ENCODE measurements at regions not wholly inside any gene's neighbourhood (a gene's known extent, or its start where the extent isn't known, plus 50 kb on each side); places are given as distances from the start of the nearest gene placed in this dataset.

DNA sequence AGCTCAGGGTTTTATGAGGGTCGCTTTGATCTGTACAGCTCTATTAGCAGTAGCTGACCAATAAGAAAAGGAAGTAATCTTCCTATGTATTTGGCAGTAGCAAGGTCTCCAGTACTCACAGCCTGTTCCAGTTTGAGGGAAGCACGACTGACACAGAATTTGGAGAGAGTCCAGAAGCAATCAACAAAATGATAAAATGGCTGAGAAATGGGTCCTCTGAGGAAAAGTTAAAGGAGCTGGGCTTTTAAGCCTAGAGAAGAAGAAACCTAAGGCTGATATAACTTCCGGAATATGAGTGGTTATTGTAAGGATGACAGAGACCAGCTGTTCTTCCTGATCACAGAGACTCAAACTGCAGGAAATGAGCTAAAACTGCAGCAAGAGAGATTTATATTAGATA lies 382.8 kb downstream of the GPD2 start:
- no peaks in the 10 kb centered on the region for H3K27me3 ChIP-seq (replicated peaks; ENCODE audit: control insufficient read depth, insufficient read depth, low read length)
- no peaks in the 10 kb centered on the region for H3K9me3 ChIP-seq
- Mint-ChIP-seq H3K9me3 (ENCODE audit: unreplicated experiment) (no peaks in the 10 kb centered on the region), H3K36me3 (ENCODE audit: insufficient read depth, unreplicated experiment) (no peaks in the 10 kb centered on the region), H3K27ac (ENCODE audit: unreplicated experiment) (no peak overlapping the region), H3K4me3 (ENCODE audit: unreplicated experiment) (no peak overlapping the region), H3K4me1 (ENCODE audit: low read depth, unreplicated experiment) (no peaks in the 10 kb centered on the region), H3K27me3 (ENCODE audit: insufficient read depth, unreplicated experiment) (no peaks in the 10 kb centered on the region)
- intact Hi-C loops (cut with micrococcal nuclease; ENCODE audit: unreplicated experiment), result no loop called here
- TF ChIP-seq CTCF (IDR thresholded peaks at IDR 0.05; ENCODE audit: insufficient read depth in 1 of 2, low read depth in 1 of 2, low read length in 1 of 2, severe bottlenecking in 1 of 2, unreplicated experiment in 1 of 2), result no peak
- ChIA-PET POLR2A (no interaction called here), CTCF (no interaction called here)
- no peak overlapping the region for H3K4me3 ChIP-seq (ENCODE audit: low read depth, low read length)
- H3K4me1 ChIP-seq, result no peaks in the 10 kb centered on the region
- no TSS peak for BruUV-seq (replicated peaks)
- H3K36me3 ChIP-seq (ENCODE audit: control insufficient read depth, insufficient read depth, low read length), result no peaks in the 10 kb centered on the region
- DNase-seq, result no peak

GRCh38 chr2:156826341-156826933 lies 390.3 kb downstream of the GPD2 start:
- no peaks in the 10 kb centered on the region for H3K9me3 ChIP-seq
- TF ChIP-seq CTCF (IDR thresholded peaks at IDR 0.05; ENCODE audit: insufficient read depth in 1 of 2, low read depth in 1 of 2, low read length in 1 of 2, severe bottlenecking in 1 of 2, unreplicated experiment in 1 of 2), result no peak
- no peaks in the 10 kb centered on the region for H3K4me1 ChIP-seq
- H3K9me3 Mint-ChIP-seq (ENCODE audit: unreplicated experiment), result no peaks in the 10 kb centered on the region
- BruUV-seq (replicated peaks), result no TSS peak
- no peak overlapping the region for H3K4me3 Mint-ChIP-seq (ENCODE audit: unreplicated experiment)
- H3K4me3 ChIP-seq (ENCODE audit: low read depth, low read length), result no peak overlapping the region
- no peaks in the 10 kb centered on the region for H3K36me3 Mint-ChIP-seq (ENCODE audit: insufficient read depth, unreplicated experiment)
- ChIA-PET POLR2A (no interaction called here), CTCF (no interaction called here)
- DNase-seq, result no peak
- no peaks in the 10 kb centered on the region for H3K4me1 Mint-ChIP-seq (ENCODE audit: low read depth, unreplicated experiment)
- H3K36me3 ChIP-seq (ENCODE audit: control insufficient read depth, insufficient read depth, low read length), result no peaks in the 10 kb centered on the region
- intact Hi-C loops (cut with micrococcal nuclease; ENCODE audit: unreplicated experiment), result no loop called here
- peaks cover 2% of the 10 kb centered on the region for H3K27me3 Mint-ChIP-seq (ENCODE audit: insufficient read depth, unreplicated experiment)
- H3K27me3 ChIP-seq (replicated peaks; ENCODE audit: control insufficient read depth, insufficient read depth, low read length), result no peaks in the 10 kb centered on the region
- no peak overlapping the region for H3K27ac Mint-ChIP-seq (ENCODE audit: unreplicated experiment)

DNA sequence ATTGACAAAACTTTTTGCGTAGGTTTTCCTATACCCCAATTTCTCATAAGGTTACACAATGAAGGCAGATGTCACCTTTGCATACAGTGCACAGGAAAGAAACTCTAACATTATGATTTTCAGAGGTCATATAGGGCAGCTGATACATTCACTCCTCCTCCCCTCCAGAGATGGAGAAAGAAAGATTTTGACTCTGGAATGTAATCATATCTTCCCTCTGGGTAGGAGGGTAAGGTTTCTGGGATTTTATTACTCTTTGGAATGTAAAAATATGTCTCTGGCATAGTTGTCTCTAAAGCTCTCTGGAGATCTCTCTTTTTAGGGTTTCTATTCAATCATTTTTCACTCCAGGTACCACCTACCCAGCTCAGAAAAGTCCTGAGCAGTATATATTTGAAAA lies 398.3 kb downstream of the GPD2 start:
- H3K36me3 Mint-ChIP-seq (ENCODE audit: insufficient read depth, unreplicated experiment), result no peaks in the 10 kb centered on the region
- H3K4me3 ChIP-seq (ENCODE audit: low read depth, low read length), result no peak overlapping the region
- no peaks in the 10 kb centered on the region for H3K4me1 Mint-ChIP-seq (ENCODE audit: low read depth, unreplicated experiment)
- no peaks in the 10 kb centered on the region for H3K27me3 ChIP-seq (replicated peaks; ENCODE audit: control insufficient read depth, insufficient read depth, low read length)
- TF ChIP-seq CTCF (IDR thresholded peaks at IDR 0.05; ENCODE audit: insufficient read depth in 1 of 2, low read depth in 1 of 2, low read length in 1 of 2, severe bottlenecking in 1 of 2, unreplicated experiment in 1 of 2), result no peak
- intact Hi-C loops (cut with micrococcal nuclease; ENCODE audit: unreplicated experiment), result no loop called here
- H3K4me1 ChIP-seq, result peaks cover 6% of the 10 kb centered on the region; the same call in 1 of the 2 replicates
- H3K9me3 Mint-ChIP-seq (ENCODE audit: unreplicated experiment), result no peaks in the 10 kb centered on the region
- peaks cover 2% of the 10 kb centered on the region for H3K27me3 Mint-ChIP-seq (ENCODE audit: insufficient read depth, unreplicated experiment)
- no TSS peak for BruUV-seq (replicated peaks)
- no peak overlapping the region for H3K27ac Mint-ChIP-seq (ENCODE audit: unreplicated experiment)
- CTCF ChIA-PET, result no interaction called here
- no peak for DNase-seq
- H3K36me3 ChIP-seq (ENCODE audit: control insufficient read depth, insufficient read depth, low read length), result no peaks in the 10 kb centered on the region
- no peak overlapping the region for H3K4me3 Mint-ChIP-seq (ENCODE audit: unreplicated experiment)
- POLR2A ChIA-PET, result no interaction called here
- no peaks in the 10 kb centered on the region for H3K9me3 ChIP-seq

Measured in Caco-2 (cell line).